ENCODE measurements at regions not wholly inside any gene's neighbourhood (a gene's known extent, or its start where the extent isn't known, plus 50 kb on each side); places are given as distances from the start of the nearest gene placed in this dataset.

DNA sequence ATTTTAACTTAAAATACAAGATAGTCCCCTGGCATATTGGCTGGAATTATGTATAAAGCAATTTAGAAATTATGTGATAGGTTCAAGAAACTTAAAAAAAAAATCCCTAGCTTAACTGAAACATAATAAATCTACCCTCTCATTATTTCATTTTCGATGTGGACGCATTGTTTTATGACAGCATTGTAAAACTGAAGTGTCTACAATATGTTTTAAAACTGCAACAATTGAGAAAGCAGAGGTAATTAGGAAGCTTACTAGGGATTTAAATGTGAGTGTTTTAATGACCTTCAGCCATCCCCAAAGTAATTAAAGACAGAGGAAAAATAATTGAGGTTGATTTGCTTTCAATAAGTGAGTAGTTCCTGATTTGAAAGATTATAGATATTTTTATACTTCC lies 776.0 kb downstream of the TBC1D32 start:
- no TSS peak for BruUV-seq (replicated peaks)
- Histone ChIP-seq H3K4me1 (ENCODE audit: control insufficient read depth, insufficient read depth, low read length) (no peaks in the 10 kb centered on the region), H3K36me3 (ENCODE audit: control insufficient read depth, insufficient read depth, low read length) (no peaks in the 10 kb centered on the region), H3K4me3 (ENCODE audit: low read depth in 2 of 2, low read length in 2 of 2) (no peak overlapping the region), H3K27me3 (ENCODE audit: control insufficient read depth, insufficient read depth, low read length) (no peaks in the 10 kb centered on the region), H3K27ac (ENCODE audit: low read length) (no peak overlapping the region), H3K9me3 (ENCODE audit: control insufficient read depth, insufficient read depth, low read depth, low read length) (no peaks in the 10 kb centered on the region)
- CTCF ChIA-PET = no interaction called here
- DNase-seq (ENCODE audit: low read depth, low spot score) (no peak), ATAC-seq (no peak)
- TF ChIP-seq REST (IDR thresholded peaks at IDR 0.05; ENCODE audit: insufficient read depth in 1 of 2, low read depth in 2 of 2, low read length in 1 of 2) = no peak
- no peak for TF ChIP-seq TCF7L2 (IDR thresholded peaks at IDR 0.05; ENCODE audit: low read depth, low read length)
- TF ChIP-seq, protein P1, sequence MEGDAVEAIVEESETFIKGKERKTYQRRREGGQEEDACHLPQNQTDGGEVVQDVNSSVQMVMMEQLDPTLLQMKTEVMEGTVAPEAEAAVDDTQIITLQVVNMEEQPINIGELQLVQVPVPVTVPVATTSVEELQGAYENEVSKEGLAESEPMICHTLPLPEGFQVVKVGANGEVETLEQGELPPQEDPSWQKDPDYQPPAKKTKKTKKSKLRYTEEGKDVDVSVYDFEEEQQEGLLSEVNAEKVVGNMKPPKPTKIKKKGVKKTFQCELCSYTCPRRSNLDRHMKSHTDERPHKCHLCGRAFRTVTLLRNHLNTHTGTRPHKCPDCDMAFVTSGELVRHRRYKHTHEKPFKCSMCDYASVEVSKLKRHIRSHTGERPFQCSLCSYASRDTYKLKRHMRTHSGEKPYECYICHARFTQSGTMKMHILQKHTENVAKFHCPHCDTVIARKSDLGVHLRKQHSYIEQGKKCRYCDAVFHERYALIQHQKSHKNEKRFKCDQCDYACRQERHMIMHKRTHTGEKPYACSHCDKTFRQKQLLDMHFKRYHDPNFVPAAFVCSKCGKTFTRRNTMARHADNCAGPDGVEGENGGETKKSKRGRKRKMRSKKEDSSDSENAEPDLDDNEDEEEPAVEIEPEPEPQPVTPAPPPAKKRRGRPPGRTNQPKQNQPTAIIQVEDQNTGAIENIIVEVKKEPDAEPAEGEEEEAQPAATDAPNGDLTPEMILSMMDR (IDR thresholded peaks at IDR 0.05) = no peak
- no peak for TF ChIP-seq SIN3A (IDR thresholded peaks at IDR 0.05; ENCODE audit: borderline replicate concordance, insufficient read depth, low read depth, low read length)
- TF ChIP-seq POLR2AphosphoS5 (IDR thresholded peaks at IDR 0.05; ENCODE audit: low read depth, low read length) = no peak
- in situ Hi-C loops (cut with HindIII; ENCODE audit: low pct_unique_long_range_greater_than_20kb, low sequenced_read_pairs) (no loop called here), intact Hi-C loops (cut with micrococcal nuclease; ENCODE audit: unreplicated experiment) (no loop called here)
- POLR2A ChIA-PET = no interaction called here

DNA sequence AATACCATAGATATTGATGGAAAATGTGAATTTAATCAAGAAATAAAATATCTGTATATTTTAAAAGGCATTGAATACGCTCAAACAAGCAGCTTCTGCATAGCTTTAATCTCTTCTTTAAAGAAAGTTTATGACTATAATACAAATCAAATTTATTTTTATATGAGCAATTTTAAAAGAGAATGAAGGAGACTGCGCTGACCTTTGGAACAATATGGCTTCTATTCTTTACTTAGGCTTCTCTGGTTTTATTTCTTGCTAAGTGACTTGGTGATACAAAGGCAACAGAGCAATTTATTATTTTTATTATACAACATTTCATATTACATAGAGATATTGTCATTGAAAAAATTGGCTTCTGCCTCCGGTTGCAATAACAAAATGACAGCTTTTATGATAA lies 776.7 kb downstream of the TBC1D32 start:
- POLR2A ChIA-PET = no interaction called here
- no TSS peak for BruUV-seq (replicated peaks)
- DNase-seq (ENCODE audit: low read depth, low spot score) (no peak), ATAC-seq (no peak)
- Histone ChIP-seq H3K36me3 (ENCODE audit: control insufficient read depth, insufficient read depth, low read length) (no peaks in the 10 kb centered on the region), H3K9me3 (ENCODE audit: control insufficient read depth, insufficient read depth, low read depth, low read length) (no peaks in the 10 kb centered on the region), H3K27me3 (ENCODE audit: control insufficient read depth, insufficient read depth, low read length) (no peaks in the 10 kb centered on the region), H3K4me1 (ENCODE audit: control insufficient read depth, insufficient read depth, low read length) (no peaks in the 10 kb centered on the region), H3K27ac (ENCODE audit: low read length) (no peak overlapping the region), H3K4me3 (ENCODE audit: low read depth in 2 of 2, low read length in 2 of 2) (no peak overlapping the region)
- CTCF ChIA-PET = no interaction called here
- in situ Hi-C loops (cut with HindIII; ENCODE audit: low pct_unique_long_range_greater_than_20kb, low sequenced_read_pairs) = no loop called here
- intact Hi-C loops (cut with micrococcal nuclease; ENCODE audit: unreplicated experiment) = no loop called here
- no peak for TF ChIP-seq SIN3A (IDR thresholded peaks at IDR 0.05; ENCODE audit: borderline replicate concordance, insufficient read depth, low read depth, low read length)
- no peak for TF ChIP-seq POLR2AphosphoS5 (IDR thresholded peaks at IDR 0.05; ENCODE audit: low read depth, low read length)
- TF ChIP-seq TCF7L2 (IDR thresholded peaks at IDR 0.05; ENCODE audit: low read depth, low read length) = no peak
- no peak for TF ChIP-seq REST (IDR thresholded peaks at IDR 0.05; ENCODE audit: insufficient read depth in 1 of 2, low read depth in 2 of 2, low read length in 1 of 2)
- TF ChIP-seq, protein P1 (IDR thresholded peaks at IDR 0.05) = no peak
